ENCODE measurements at regions not wholly inside any gene's neighbourhood (a gene's known extent, or its start where the extent isn't known, plus 50 kb on each side); places are given as distances from the start of the nearest gene placed in this dataset.
"Not testable (repeated sequence)": the region's sequence is repeated elsewhere in the genome, so short reads cannot be mapped to it uniquely, and the experiment has no call there.

GRCh38 chr2:237196866-237197618, 111.4 kb downstream of the COPS8 start:
- no peak for DNase-seq

DNA sequence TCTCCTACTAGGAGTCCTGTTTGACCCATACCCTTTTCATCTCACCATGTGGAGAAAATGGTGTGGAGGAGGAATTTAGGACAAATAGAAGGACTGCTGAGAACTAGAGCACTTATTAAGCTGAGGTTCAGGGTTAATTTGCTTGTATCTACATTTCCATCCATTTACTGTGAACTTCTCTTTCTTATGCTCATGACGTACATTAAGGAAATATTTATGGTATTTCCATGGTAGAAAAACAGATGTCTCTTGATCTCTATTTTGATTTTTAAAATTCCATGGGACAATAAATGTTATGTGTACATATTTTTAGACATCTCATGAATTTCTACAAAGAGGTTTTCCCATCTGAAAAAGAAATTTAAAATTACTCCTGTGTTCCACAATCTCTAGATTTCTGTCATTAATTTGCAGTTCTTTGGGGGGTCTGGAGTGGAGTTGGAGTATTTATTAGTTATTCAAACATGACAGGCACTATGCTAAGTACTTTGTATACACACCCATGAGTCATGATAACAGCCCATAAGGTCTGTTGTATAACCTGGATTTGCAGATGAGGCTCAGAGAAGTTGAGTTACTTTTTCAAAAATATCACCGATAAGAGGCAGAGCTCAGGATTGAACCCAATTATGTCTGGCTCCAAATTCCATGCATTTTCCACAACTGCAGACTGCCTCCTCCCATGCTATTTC, 112.6 kb downstream of the COPS8 start:
- no peak for DNase-seq

- DNase-seq, result no peak
Observed at GRCh38 chr2:237199082-237199481, 113.4 kb downstream of the COPS8 start.

- no peak for DNase-seq
Observed at GRCh38 chr2:237199577-237199976, 113.9 kb downstream of the COPS8 start.

DNA sequence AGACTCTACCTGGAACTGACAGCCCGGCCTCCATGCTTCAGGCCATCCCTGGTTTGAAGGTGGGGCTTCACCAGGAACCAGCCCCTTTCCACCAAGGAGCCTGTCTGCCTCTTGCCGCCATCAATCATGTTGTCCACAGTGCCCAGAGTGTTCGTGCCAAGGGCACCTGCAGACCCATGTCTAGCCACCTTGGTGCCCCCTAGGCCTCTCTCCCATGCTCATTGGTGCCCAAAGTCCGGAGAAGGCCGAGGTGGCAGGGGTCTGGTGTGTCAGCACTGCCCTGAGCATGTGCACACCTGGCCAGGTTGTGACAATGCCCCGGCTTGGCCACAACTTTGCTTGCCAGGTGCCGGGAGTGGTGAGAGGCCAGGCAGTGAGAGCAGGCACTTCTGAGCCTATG, 114.8 kb downstream of the COPS8 start:
- DNase-seq, result no peak

DNA sequence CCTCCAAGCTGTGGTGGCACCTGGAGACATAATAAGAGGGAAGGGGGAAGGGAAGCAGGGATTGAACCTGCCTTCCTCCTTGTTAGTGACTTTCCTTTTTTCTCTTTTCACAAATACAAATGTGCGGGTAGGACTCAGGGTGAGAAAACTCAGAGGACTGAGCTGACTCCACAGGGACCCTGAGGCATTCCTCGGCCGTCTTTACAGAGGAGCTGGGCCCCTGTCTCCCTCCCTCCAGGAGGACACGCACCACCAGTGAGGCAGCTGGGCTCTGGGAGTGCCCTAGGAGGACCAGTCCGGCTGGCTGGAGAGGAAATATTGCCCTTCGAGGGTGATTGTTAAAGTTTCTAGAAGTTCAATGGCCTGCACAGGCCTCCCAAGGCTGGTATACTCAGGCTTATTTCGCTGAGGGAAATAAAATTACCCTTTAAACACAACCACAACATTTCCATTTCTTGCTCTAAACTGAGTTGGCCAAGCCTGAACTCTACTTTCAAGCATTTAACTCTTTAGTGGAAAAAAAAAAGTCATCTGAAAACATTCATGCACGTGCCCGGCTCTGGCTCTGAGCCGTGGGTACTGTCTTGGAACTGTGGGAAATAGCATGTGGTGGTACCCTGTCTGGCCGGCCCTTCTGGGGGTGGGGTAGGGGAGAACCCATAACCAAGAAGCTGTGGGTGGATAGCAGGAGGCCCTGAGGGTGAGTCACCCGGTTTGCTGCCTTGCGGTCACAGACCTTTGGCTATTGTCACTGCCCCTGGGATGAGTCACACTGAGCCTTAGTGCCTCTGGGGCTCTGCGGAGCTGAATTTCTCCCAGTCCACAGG, 116.0 kb downstream of the COPS8 start:
- no peak for DNase-seq

DNA sequence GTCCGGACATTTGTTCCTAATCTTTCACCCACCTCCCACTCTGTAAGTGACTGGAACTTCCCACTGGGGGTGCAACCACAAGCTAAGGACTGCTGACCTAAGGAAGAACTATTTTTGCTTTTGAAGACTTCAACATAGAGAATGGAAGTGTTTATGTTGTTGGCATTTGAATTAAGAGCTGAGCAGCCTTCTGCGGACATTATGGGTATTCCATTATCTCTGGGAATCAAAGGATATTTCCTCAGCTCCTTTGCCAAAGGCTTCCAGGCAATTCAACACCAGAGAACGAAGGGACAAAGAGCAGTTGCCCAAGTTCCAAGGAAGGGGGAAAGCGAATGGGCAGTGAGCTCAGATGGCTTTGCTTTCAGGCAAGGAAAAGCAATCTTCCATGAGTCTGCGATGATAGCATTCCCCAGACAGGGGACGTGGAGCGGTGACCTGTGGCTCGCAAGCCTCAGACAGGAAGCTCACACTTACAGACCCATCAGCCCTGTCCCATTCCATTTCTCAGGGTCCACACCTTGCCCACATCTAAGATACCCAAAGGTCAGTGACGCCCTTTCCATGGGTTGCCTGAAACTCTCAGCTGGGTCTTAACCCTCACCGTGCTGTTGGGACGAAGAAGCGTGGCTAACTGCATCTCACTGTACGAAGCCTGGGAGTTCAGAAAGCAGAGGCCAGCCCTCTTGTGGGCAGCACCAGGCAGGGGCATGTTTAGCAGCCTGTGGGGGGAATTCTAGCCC, 116.8 kb downstream of the COPS8 start:
- DNase-seq, result no peak

GRCh38 chr2:237205043-237205541, 119.4 kb downstream of the COPS8 start:
- no peak for DNase-seq

GRCh38 chr2:237205561-237205971, 119.9 kb downstream of the COPS8 start:
- DNase-seq, result no peak

- DNase-seq, result no peak
Observed at GRCh38 chr2:237207646-237208045, 122.0 kb downstream of the COPS8 start.

DNA sequence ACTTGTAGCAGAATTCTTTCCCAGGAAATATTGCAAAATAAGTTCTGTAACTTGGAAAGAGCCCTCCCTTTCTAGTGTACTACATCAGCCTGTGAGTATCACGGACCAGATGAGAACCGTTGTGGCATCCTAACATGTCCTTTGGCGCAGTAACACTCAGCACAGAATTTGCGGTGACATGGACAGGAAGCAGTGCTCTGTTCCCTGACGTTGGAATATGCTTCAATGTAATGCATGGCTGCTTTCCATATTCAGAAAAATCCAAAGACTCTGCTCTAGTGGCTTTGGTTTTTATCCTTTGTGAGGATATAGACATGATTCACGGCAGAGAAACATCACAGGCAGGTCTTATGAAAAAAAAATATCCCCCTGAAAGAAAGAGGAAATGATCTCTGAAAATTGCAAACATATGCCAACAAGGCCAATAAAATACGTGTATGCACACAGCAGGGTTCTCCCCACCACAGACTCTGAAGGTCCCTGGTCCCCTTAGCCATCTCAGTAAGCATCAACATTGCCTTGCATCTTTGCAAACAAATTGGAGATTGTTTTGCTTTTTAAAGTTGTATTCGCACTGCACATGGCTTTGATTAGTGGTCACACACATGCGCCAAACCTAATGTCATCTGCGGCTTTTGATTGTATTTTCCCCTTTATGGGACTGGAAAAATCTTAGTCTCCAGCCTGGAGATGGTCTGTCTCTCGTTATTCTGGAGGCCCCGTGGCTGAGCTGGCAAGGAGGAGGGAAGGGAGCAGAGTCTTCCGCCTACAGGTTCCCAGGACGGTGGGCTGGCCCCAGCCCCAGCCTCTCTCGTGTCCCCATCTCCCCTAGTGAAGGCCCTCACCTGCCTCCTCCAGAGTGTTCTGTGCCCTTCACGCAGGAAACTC, 122.9 kb downstream of the COPS8 start:
- no peak for DNase-seq

- DNase-seq, result no peak
Observed at GRCh38 chr2:237209885-237210284, 124.2 kb downstream of the COPS8 start.

GRCh38 chr2:237210297-237210696, 124.6 kb downstream of the COPS8 start:
- no peak for DNase-seq

DNA sequence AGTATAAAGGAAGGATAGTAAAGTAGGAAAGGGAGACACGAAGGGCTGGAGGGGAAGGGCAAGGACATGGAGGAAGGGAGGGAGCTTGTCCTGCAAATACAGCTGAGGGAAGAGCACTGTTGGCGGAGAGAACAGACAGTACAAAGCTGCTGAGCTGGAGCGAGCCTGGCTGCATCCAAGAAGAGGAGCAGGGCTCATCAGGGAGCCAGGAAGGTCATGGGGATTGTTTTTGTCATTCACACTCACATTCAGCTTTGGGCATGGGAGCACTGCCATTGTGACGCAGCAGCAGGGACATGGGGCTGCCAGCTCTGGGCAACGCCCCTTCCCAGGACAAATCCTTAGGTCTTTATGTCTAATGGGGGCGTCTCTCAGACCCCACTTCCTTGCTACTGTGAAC, 125.1 kb downstream of the COPS8 start:
- no peak for DNase-seq

DNA sequence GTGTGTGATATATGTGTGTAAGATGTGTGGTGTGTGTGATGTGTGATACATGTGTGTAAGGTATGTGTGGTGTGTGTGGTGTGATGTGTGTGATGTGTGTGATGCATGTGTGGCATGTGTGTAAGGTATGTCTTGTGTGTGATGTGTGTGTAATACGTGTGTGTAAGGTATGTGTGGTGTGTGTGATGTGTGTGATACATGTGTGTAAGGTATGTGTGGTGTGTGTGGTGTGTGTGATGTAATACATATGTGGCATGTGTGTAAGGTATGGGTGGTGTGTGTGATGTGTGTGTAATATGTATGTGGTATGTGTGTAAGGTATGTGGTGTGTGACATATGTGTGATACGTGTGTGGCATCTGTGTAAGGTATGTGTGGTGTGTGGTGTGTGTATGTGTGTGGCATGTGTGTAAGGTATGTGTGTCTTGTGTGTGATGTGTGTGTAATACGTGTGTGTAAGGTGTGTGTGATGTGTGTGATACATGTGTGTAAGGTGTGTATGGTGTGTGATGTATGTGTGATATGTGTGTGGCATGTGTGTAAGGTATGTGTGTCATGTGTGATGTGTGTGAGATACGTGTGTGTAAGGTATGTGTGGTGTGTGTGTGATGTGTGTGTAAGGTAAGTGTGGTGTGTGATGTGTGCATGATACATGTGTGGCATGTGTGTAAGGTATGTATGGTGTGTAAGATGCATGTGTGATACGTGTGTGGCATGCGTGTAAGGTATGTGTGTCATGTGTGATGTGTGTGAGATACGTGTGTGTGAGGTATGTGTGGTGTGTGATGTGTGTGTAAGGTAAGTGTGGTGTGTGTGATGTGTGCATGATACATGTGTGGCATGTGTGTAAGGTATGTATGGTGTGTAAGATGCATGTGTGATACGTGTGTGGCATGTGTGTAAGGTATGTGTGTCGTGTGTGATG, 126.9 kb downstream of the COPS8 start:
- not testable (repeated sequence) for DNase-seq

GRCh38 chr2:237213315-237214022, 127.8 kb downstream of the COPS8 start:
- no peak for DNase-seq

GRCh38 chr2:237214030-237214675, 128.5 kb downstream of the COPS8 start:
- DNase-seq, result no peak

- no peak for DNase-seq
Observed at GRCh38 chr2:237214963-237215362, 129.3 kb downstream of the COPS8 start.

DNA sequence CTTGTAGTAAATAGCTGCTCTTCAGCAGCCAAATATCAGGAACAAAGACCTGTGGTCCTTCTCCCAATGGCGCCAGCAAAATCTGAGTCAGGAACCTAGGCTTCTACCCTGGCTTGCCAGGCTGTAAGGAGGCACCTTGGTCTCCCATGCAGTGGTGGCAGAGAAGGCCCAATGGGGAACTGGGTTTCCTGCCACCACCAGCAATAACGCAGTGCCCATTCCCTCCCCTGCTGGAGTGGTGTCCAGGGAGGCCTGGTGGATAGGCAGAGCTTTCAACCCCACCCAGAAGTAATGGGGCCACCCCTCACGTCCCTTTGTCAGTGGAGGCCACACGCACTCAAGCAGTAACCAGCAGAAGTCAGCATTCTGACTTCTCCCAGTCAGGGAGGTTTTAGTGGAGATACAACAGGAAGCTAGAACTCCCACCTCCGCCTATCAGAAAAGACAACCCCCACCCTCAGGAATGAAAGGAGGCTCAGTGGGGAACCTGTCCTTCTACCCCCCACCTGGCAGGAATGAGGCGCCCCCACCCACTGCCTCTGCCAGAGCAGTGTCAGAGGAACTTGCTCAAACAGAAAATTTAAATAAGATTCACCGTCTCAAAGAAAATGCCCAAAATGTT, 132.4 kb downstream of the COPS8 start:
- no peak for DNase-seq
